ENCODE measurements at regions not wholly inside any gene's neighbourhood (a gene's known extent, or its start where the extent isn't known, plus 50 kb on each side); places are given as distances from the start of the nearest gene placed in this dataset.

DNA sequence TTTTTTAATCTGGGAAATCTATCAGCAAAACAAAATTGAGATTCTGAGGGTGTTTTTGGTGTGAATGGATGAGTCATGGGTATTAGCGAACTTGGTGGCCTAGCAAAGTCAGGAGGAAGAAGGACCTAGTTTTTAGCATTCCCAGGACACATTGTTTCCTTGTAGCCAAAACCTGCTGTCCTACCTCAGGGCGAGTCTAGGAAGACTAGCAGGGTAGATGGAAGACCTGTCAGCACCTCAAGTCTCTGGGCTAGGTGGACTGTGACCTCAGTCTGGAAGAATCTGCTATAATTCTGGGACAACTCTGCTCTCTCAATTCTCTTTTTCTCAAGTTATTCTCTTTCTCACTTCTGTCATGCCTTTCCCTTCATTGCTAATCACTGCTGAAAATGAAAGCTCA lies 1399.3 kb upstream of the LRRTM1 start:
- DNase-seq (ENCODE audit: low read depth): no peak

DNA sequence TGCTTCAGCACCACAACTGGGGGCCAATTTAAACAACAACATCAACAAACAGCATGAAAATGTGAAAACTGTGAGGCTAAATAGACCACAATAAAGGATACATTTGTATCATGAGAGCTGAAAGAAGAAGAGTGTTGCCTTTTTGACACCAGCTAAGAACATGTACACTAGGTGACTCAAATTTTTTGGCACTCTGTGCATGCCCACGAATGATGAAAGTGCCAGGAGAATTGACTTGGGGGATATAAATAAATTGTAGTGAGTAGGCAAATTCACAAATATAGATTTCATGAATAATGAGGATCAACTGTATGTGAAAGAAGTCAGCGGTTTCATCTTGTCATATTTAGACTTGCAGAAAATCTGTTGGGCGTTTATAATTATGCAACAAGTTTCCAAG lies 1388.0 kb upstream of the LRRTM1 start:
- no peak for DNase-seq (ENCODE audit: low read depth)

GRCh38 chr2:81675641-81676040 lies 1371.1 kb upstream of the LRRTM1 start:
- DNase-seq (ENCODE audit: low read depth): no peak

GRCh38 chr2:81672923-81673322 lies 1368.4 kb upstream of the LRRTM1 start:
- no peak for DNase-seq (ENCODE audit: low read depth)

DNA sequence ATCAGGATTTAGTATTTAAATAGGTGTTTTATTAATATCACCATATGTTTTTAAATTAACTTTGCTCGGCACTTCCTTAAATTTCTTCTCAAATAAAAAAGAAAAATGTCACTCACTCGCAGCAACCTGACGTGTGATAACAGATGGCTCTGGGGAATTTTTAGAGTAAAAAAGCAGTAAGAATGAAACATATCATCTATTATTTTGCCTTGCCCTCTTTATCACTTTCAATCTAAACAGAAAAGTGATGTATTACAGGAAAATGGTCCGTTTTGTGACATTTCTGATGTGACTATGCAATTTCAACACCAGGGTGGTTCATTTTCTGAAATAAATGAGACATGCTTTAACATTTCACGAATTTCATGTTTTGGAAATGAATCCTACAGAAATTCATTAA lies 1368.0 kb upstream of the LRRTM1 start:
- DNase-seq (ENCODE audit: low read depth): no peak

DNA sequence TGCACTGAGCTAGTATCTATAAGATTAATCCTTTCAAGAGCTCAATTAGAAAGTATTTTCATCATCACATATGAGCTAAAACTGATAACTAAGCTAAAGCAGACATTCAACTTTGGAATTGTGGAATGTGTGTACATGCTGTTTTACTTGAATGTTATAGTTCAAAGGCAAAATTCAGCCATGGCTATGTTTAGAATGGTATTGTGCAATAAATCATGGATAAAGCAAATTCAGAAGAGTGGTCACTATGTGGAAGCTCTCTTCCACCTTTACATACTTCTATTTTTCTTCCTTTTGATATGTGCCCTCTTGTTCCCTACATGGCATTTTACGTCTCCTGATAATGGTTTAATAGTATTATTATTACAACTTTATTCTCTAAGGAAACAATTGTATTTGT lies 1366.3 kb upstream of the LRRTM1 start:
- no peak for DNase-seq (ENCODE audit: low read depth)

DNA sequence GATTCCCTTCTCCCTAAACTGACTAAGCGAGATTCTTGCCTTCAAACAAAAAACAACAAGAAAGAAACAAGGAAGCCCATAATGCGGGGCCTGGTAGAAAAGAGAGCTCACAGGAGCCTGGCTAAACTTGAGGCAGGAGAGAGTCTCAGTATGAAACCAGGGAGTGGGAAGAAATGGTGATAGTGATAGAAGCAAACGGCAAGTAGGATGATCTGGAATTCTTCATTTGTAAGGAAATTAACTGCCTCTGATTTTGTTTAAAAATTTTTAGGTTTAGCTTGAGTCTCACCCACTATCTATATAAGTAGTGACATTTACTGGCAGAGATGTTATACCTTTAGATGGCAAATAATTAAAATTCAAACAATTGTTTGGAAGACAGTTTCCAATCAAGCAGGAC lies 1356.5 kb upstream of the LRRTM1 start:
- no peak for DNase-seq (ENCODE audit: low read depth)

- peak; percentile 79 for DNase-seq (ENCODE audit: low read depth)
Measured at GRCh38 chr2:81658227-81658626, 1353.7 kb upstream of the LRRTM1 start.

DNA sequence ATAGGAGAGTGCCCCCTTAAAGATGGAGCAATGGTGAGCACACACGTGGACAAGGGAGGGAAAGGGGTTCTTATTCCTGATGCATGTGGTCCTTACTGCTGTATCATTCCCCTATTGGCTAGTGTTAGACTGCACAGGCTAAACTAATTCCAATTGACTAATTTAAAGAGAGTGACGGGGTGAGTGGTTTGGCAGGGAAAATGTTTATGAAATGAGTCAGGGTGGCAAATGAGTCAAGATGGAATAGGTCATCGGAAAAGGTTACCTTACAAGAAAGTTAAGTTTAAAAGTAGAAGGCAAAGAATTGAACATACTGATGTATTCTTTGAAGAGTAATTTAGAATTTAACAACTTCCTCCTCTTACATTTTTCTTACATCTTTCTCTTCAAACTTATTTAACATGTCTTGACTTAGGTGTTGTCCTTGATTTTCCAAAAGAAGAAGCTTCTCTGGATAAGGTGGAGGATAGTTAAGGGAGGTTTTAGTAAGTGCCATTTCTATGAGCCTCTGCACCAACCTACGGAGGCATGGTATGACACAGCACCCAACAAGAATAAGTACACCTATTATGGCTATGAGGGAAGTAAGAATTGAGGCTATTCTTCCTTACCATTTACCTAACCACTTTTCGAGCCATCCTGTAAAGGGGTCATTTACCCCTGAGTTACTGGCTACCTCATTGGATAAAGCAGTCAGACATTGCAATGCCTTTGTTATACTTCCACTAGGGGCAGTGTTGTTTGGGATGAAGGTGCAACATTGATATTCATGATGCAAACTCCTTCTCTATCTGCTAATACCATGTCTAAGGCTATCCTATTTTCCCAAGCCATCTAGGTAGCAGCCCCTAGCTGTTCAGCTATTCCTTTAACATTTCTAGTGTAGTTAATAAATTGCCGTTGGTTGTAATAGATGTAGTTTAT lies 1345.8 kb upstream of the LRRTM1 start:
- peak; percentile 77 for DNase-seq (ENCODE audit: low read depth)

DNA sequence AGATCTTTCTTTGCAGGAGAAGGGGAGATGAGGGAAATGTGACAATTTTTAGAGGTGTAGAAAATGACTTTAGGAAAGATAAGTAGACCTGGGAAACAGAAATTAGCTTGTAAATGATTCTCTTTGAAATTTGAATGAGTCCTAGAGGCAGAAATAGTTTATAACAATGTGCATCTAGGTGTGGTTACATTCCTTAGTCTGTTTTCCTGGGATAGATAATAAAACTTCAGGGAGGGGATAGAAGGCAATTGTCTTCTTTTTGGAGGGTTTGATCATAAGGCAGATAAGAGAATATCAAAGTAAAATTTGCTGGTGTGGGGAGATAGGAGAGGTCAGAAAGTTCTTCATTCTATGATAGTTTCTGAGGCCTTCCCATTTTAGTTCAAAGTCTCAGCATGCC lies 1344.3 kb upstream of the LRRTM1 start:
- DNase-seq (ENCODE audit: low read depth): no peak

- DNase-seq (ENCODE audit: low read depth): no peak
Measured at GRCh38 chr2:81648370-81648769, 1343.8 kb upstream of the LRRTM1 start.

- DNase-seq (ENCODE audit: low read depth): no peak
Measured at GRCh38 chr2:81647715-81648230, 1343.2 kb upstream of the LRRTM1 start.

DNA sequence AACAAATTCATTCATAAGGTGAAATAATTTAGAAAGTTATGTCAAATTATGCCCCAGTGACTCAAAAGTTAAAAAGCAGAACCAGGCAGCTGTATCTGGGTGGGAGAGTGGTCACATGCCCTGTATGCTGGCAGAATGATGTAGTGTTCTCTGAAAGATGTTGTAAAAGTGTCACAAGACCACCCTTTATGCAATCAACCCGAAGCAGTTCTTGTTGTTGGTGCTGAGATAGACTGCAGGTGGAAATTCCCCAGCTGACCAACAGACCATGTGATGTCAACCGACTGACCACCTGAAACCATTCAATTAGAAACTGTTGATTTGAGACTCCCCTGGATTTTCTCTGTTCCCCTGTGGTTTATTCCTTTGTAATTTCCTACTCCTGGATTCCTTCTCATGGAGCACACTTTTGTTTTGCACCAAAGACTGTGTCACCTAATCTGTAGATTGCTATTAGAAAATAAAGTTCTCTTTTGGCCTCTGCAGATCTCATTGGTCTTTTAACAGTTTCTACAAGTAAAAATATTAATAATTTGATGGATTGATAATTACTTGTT lies 1341.3 kb upstream of the LRRTM1 start:
- no peak for DNase-seq (ENCODE audit: low read depth)

DNA sequence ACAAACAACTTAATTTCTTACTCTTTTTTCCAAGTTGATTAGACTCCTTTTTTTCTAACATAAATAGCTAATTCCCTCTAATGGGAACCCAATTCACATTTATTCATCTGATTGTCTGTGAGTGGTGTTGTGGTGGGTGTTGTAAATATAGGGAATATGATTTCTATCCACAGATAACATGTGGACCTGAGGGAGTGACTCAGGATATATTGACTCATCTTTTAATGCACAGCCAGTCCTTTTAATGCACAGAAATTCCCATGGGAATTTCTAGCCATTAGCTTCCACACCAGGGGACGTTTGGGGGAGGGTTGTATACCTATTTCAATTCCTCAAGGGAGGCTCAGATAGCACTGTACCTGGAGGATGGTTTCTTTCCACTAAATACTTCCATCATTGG lies 1339.6 kb upstream of the LRRTM1 start:
- DNase-seq (ENCODE audit: low read depth): peak; percentile 26

DNA sequence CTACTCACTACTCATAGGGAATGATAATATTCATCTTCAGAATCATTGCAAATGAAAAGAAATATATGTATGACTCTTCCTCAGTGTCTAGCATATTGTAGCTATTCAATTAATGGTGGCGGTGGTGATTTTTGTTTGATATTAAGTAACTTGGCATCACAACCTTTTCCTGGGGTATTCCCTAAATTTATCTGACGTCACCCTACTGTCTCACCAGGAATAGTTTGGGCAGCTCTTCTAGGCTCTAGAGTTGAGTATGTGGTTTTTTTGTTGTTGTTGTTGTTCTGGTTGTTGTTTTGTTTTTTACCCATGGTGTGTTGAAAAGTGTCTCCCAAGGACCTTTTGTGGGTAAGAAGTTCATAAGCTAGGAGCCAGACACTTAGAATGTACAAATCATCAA lies 1320.3 kb upstream of the LRRTM1 start:
- no peak for DNase-seq (ENCODE audit: low read depth)

DNA sequence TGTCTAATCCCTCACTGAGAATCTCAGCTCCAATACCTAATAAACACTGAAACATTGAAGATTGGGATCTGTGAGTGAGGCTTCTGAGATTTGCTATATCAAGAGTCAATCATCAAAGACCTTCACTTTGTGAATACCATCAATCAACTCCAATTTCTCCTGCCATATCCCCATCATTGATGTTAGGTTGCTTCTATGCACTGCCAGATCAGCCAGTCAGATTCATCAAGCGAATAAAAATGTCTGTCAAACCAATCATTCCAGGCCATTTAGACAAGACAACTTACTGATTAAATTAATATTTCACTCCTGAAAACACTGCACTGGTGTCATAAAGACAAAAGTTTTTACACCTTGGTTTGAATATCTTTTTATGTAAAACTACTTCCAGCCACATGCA lies 1295.5 kb upstream of the LRRTM1 start:
- no peak for DNase-seq (ENCODE audit: low read depth)

GRCh38 chr2:81598453-81598852 lies 1293.9 kb upstream of the LRRTM1 start:
- peak; percentile 22 for DNase-seq (ENCODE audit: low read depth)

DNA sequence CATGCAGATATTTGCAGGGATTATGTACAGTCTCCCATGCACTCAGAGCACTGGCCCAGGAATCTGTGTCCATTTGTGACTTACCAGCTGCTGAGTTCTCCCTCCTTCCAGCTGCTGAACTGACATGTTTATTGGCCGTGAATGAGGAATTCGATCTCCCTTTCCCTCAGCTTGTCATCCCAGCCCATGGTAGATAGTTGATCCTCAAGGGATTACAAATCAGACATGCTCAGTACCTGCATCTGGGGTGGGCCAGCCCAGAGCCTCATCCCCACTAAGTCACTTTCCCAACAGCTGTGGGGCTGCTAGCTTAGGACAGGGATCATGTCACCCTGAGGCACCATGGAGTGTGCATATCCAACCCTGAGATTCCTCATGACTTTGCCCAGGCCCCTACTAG lies 1284.9 kb upstream of the LRRTM1 start:
- no peak for DNase-seq (ENCODE audit: low read depth)

DNA sequence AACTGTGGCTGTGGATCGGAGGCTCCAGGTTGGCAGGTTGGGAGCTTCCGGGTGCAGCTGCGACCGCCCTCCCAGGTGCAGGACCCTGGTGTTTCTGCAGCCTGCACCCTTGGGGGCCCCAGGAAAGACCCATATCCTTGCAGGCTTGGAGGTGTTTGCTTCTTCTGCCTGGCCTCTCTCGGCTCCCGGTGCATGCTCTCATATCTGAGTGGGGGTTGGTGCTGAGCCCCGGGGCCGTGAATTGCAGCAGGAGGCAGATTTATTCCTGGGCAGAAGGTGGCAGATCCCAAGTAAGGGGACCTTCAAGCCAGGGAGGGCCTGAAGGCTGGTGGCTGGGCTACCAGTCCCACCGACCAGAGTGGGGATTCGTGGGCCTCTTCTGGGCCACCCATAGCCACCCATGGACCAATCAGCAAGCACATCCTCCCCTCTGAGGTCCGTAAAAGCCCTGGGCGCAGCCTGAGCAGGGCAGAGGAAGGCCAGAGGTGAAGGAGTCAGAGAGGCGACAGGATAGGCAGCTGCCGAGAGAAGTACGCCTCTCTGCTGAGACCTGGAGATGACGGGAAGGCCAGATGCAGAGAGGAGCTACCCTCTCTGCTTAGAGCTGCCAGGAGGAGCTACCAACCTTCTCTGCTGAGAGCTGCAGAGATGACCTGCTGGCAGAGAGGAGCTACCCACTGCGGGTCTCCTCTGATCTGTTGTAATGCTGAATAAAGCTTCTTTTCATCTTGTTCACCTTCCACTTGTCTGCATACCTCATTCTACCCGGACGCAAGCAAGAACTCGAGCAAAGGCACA lies 1279.0 kb upstream of the LRRTM1 start:
- no peak for DNase-seq (ENCODE audit: low read depth)

- DNase-seq (ENCODE audit: low read depth): peak; percentile 42
Measured at GRCh38 chr2:81576713-81577112, 1272.2 kb upstream of the LRRTM1 start.

- peak; percentile 58 for DNase-seq (ENCODE audit: low read depth)
Measured at GRCh38 chr2:81551040-81551634, 1246.6 kb upstream of the LRRTM1 start.

DNA sequence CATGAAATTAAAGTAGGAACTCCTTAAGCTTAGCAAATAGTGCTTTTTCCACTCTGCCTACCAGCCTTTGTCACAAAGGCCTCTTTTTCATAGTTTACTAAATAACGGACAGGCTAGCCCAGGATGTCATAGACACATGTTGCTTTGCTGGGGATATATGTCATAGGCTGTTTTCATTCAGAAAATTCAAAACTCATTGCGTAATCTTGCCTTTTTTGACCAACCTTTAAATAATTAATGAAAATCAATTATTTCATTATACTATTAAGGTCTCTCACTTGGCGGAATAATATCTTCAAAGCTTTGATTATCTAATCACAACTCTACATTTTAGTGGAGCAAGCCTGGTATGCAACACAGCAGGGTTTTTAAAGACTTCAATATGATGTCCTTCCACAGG lies 1245.7 kb upstream of the LRRTM1 start:
- no peak for DNase-seq (ENCODE audit: low read depth)
